ENCODE measurements at regions not wholly inside any gene's neighbourhood (a gene's known extent, or its start where the extent isn't known, plus 50 kb on each side); places are given as distances from the start of the nearest gene placed in this dataset.

DNA sequence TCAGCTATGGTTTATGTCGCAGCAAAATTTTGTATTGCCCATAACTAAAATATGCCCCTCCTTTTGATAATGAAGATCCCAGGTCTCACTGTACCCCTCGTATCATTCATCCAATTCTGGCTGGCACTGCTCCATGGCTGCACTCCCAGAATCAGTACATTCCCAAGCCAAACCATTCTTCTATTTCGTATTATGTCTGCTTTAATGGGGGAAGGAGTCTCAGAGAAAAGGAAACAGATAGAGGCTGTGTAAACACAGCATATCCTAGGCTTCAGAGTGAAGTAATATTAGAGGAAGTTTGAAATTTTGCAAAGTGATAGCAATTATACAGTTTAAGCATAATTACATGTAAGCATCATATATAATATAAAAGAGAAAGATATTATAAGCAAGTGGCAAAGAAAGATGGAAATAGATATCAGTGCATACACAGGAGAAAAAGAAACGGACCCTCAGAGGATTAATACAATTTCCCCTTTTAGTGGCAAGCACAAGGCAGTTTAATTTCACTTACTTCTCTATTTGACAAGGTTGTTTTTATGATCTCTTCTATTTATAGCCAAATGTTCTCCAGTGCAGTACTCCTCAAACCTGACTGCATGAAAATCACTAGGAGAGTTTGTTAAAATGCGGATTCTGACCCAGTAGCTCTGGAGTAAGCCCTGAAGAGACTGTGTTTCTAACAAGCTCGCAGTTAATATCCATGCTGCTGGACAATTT lies 56.5 kb upstream of the TENT5A start:
- no peak for DNase-seq

DNA sequence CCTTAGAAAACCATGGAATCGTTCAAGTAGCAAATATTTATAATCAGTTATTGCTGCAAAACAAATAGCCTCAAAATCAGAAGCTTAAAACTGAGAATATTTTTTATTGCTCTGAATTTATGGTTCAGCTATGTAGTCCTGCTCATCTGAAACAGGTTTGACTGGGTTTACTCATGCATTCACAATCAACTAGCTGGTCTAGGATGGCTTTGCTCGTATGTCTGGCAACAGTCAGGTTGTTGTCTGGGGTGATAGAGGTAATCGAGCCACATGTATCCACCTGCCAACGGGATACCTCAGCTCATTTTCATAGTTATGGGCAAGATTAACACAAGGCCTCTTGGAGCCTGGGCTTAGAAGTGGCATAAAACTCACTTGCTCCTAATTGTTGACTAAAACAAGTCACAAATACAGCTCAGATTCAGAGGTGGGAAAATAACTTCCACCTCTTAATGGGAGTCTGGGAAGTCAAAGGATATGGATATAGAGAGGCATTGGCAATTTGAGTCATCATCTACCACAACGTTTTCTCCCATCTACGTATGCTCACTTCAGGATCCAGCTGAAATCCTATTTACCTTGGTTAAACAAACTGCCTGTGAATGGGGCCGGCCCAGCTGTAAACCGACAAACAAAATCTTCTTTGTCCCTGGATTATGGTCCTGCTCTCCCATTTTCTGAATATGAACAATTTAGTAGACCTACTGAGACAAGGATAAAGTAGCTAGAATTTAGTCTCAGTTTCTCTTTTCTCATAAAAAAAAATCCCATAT lies 54.5 kb upstream of the TENT5A start:
- no peak for DNase-seq

DNA sequence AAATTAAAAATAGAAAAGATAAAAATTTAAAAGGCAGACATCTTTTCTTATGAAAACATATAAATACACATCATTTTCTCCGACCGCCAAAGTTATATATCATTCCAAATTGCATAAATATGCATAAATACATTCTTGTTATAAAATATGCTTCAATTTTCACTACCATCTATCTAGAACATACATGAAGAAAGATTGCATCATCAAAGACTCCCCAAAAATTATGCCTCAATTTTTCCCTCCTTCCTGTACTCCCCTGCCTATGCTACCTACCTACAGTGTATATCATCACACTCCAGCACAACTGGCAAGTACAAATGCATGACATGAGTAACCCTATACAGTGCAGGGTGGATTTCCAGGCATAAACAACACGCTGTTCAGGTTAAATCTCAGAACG lies 49.9 kb upstream of the TENT5A start:
- DNase-seq: no peak

Data from activated T-cell treated with anti-CD3 and anti-CD28 coated beads, Interleukin-2, amount 50 U/mL, for 48 hours (primary cell).